ENCODE measurements at regions not wholly inside any gene's neighbourhood (a gene's known extent, or its start where the extent isn't known, plus 50 kb on each side); places are given as distances from the start of the nearest gene placed in this dataset.

DNA sequence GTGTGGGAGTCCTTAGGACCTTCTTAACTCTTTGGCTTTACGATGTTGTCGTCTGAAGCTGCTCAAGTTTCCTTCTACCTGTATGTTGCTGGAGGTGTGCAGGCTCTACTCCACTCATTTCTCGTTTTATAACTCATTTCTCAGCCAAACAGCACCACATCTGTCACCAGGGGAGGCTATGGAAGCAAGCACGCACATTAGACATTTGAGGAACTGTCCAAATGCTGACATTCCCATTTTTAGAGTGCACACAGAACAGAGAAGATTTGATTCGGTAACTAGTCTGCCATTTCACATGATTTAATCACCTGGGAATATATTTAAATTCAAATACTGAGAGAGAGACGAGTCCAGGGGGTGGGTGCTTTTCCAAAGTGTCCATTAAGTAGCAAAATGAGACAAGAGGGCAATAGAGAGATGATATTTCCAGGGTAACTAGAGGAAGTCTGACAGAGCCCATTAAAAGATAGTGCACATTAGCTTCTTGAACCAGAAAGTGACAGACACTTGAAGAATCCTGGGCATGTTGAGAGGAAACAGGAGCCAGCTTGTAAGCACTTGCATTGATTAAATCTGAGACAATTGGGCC, 793.3 kb downstream of the TDRD15 start:
- Mint-ChIP-seq H3K4me1 (no peaks in the 10 kb centered on the region), H3K36me3 (no peaks in the 10 kb centered on the region), H3K4me3 (no peak overlapping the region), H3K27ac (no peak overlapping the region), H3K9me3 (peaks cover 18% of the 10 kb centered on the region)
- ATAC-seq (no peak), DNase-seq (ENCODE audit: low spot score in 2 of 2) (no peak)

DNA sequence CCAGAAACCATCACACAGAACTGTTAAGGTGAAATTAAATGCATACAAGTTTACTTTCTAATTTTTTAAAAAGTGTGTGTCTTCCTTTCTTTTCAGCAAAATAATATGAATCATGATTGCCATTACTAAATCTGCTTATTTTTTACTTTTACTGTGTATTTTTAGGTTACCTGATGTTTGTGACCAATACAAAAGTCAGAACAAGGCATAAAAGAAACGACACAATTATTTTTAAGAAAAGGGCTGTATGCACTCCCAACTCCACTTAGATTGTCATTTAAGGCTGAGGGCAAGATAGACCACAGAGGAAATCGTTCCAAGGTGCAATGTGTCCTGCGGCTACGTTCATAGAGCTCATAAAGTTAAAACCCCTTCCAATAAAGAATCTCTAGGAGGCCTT, 797.0 kb downstream of the TDRD15 start:
- H3K4me3 Mint-ChIP-seq: no peak overlapping the region
- no peaks in the 10 kb centered on the region for H3K36me3 Mint-ChIP-seq
- peaks cover 15% of the 10 kb centered on the region for H3K9me3 Mint-ChIP-seq
- H3K4me1 Mint-ChIP-seq: no peaks in the 10 kb centered on the region
- no peak for DNase-seq (ENCODE audit: low spot score in 2 of 2)
- no peak overlapping the region for H3K27ac Mint-ChIP-seq
- no peak for ATAC-seq

DNA sequence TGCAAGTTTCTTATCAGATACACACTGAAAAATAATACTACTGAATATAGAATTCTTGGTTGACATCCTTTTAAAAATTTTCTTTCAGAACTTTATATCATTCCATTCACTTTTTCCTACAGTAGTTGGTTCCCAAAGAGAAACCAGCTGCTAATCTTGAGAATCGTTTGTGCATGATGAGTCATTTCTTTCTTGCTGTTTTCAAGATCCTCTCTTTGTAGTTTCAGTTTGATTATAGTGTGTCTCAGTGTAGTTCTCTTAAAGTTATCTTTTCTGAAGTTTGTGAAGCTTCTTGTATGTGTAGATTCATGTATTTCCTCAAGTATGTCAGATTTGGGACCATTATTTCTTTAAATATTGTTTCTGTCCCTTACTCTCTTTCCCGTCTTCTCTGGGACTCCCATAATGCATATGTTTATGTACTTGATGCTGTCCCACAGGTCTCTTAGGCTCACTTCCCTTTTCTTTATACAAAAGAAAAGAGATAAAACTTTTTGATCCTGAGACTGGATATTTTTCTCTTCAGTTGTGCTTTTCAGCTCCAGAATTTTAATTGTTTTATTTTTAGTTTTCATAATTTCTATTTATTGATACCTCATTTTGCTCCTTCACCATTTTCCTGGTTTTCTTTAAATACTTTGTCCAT, 801.0 kb downstream of the TDRD15 start:
- no peak for ATAC-seq
- no peaks in the 10 kb centered on the region for H3K36me3 Mint-ChIP-seq
- no peak for DNase-seq (ENCODE audit: low spot score in 2 of 2)
- no peak overlapping the region for H3K27ac Mint-ChIP-seq
- H3K4me1 Mint-ChIP-seq: no peaks in the 10 kb centered on the region
- peaks cover 17% of the 10 kb centered on the region for H3K9me3 Mint-ChIP-seq
- H3K4me3 Mint-ChIP-seq: no peak overlapping the region

GRCh38 chr2:21928292-21928691, 804.5 kb downstream of the TDRD15 start:
- Mint-ChIP-seq H3K4me1 (no peaks in the 10 kb centered on the region), H3K4me3 (no peak overlapping the region), H3K36me3 (no peaks in the 10 kb centered on the region), H3K9me3 (peaks cover 19% of the 10 kb centered on the region), H3K27ac (no peak overlapping the region)
- no peak for ATAC-seq
- no peak for DNase-seq (ENCODE audit: low spot score in 2 of 2)

DNA sequence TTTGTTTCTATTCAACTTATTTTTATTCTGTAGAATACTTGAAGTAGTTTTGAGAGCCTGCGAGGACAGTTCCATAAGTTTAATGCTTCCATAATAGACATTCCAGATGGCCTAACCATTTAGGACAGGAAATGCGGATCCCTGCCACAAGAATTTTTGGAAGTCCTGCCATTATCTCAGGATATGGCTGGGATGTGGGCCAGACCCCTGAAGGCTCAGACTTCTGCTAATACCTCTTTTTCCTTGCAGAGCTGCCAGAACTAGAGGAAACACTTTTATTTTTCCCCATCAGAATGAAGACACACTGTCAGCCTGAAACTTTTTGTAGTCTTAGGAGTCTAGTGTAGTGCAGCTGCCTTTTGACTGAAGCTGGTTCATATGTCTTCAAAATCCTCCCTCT, 806.5 kb downstream of the TDRD15 start:
- Mint-ChIP-seq H3K9me3 (peaks cover 21% of the 10 kb centered on the region), H3K27ac (no peak overlapping the region), H3K36me3 (no peaks in the 10 kb centered on the region), H3K4me3 (no peak overlapping the region), H3K4me1 (no peaks in the 10 kb centered on the region)
- DNase-seq (ENCODE audit: low spot score in 2 of 2) (no peak), ATAC-seq (no peak)

GRCh38 chr2:21939967-21940366, 816.2 kb downstream of the TDRD15 start:
- no peak for ATAC-seq
- Mint-ChIP-seq H3K4me1 (no peaks in the 10 kb centered on the region), H3K9me3 (peaks cover 16% of the 10 kb centered on the region), H3K27ac (no peak overlapping the region), H3K4me3 (no peak overlapping the region), H3K36me3 (no peaks in the 10 kb centered on the region)
- no peak for DNase-seq (ENCODE audit: low spot score in 2 of 2)

- Mint-ChIP-seq H3K36me3 (no peaks in the 10 kb centered on the region), H3K4me3 (no peak overlapping the region), H3K27ac (no peak overlapping the region), H3K9me3 (peaks cover 20% of the 10 kb centered on the region), H3K4me1 (no peaks in the 10 kb centered on the region)
- ATAC-seq (no peak), DNase-seq (ENCODE audit: low spot score in 2 of 2) (no peak)
Observed at GRCh38 chr2:21944536-21944935, 820.8 kb downstream of the TDRD15 start.

- H3K27ac Mint-ChIP-seq: no peak overlapping the region
- peaks cover 18% of the 10 kb centered on the region for H3K9me3 Mint-ChIP-seq
- DNase-seq (ENCODE audit: low spot score in 2 of 2): no peak
- H3K4me1 Mint-ChIP-seq: no peaks in the 10 kb centered on the region
- no peaks in the 10 kb centered on the region for H3K36me3 Mint-ChIP-seq
- no peak overlapping the region for H3K4me3 Mint-ChIP-seq
- no peak for ATAC-seq
Observed at GRCh38 chr2:21945658-21946057, 821.9 kb downstream of the TDRD15 start.

DNA sequence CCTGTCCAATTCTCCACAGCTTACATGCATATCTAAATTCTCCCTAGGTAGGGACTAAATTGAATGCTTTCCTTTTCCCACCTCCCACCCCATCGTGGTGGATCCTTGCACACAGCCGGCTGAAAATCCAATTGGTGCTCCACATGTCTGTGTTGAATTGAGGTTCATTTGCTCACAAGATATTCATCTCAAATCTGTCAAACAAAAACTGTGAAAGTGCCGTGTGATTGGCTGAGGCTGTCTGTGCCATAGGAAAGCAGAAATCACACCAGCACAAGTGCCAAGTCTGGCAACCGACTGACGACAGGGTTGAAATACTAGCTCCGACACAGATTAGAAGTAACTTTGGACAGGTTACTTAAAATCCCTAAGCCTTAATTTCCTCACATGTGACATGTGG, 823.3 kb downstream of the TDRD15 start:
- Mint-ChIP-seq H3K9me3 (peaks cover 14% of the 10 kb centered on the region), H3K4me3 (no peak overlapping the region), H3K27ac (no peak overlapping the region), H3K4me1 (no peaks in the 10 kb centered on the region), H3K36me3 (no peaks in the 10 kb centered on the region)
- DNase-seq (ENCODE audit: low spot score in 2 of 2) (no peak), ATAC-seq (no peak)

DNA sequence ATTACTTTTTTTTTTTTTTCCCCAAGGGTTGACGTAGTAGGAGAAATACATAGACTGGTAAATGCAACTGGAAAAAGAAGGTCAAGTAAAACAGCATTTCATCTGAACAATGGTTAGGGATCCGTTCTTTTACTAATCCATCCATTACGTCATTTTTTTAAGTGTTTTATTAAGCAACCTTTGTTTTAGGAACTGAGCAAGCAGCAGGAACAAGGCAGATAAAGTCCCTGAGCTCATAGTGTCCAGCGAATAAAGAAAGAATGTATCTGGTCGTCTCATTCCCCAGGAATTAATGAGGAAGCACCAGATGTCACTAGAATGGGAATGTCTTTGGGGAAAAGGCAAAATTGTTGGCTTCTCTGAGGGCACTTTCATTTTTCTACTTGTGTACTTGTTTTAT, 842.4 kb downstream of the TDRD15 start:
- no peak for ATAC-seq
- DNase-seq (ENCODE audit: low spot score in 2 of 2): no peak
- Mint-ChIP-seq H3K36me3 (no peaks in the 10 kb centered on the region), H3K4me3 (no peak overlapping the region), H3K4me1 (no peaks in the 10 kb centered on the region), H3K27ac (no peak overlapping the region), H3K9me3 (peaks cover 17% of the 10 kb centered on the region)

DNA sequence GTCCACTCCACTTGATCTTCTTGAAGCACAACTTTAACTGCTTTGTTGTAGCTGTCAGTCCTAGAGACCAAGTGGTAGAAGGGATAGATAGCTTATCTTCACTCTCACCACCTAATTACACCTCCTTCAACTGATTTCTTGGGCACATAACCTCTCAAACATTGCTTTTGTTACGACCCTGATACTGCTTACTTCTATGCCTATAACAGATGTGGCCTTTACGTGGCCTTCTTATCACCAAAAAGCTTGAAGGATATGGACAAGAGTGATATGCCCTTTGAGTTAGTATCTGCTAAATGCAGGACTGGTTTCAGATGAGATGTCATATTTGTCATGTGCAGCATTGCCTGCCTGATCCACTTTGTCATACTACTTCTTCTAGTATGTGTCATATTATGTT, 847.2 kb downstream of the TDRD15 start:
- no peaks in the 10 kb centered on the region for H3K4me1 Mint-ChIP-seq
- H3K27ac Mint-ChIP-seq: no peak overlapping the region

GRCh38 chr2:21972586-21972985, 848.8 kb downstream of the TDRD15 start:
- Mint-ChIP-seq H3K4me1 (no peaks in the 10 kb centered on the region), H3K27ac (no peak overlapping the region), H3K4me3 (no peak overlapping the region), H3K36me3 (no peaks in the 10 kb centered on the region), H3K9me3 (peaks cover 17% of the 10 kb centered on the region)
- ATAC-seq (no peak), DNase-seq (ENCODE audit: low spot score in 2 of 2) (no peak)

More for the DNA sequence above, 847.2 kb downstream of the TDRD15 start:
- peaks cover 21% of the 10 kb centered on the region for H3K9me3 Mint-ChIP-seq
- DNase-seq (ENCODE audit: low spot score in 2 of 2) (no peak), ATAC-seq (no peak)
- no peak overlapping the region for H3K4me3 Mint-ChIP-seq
- H3K36me3 Mint-ChIP-seq: no peaks in the 10 kb centered on the region

DNA sequence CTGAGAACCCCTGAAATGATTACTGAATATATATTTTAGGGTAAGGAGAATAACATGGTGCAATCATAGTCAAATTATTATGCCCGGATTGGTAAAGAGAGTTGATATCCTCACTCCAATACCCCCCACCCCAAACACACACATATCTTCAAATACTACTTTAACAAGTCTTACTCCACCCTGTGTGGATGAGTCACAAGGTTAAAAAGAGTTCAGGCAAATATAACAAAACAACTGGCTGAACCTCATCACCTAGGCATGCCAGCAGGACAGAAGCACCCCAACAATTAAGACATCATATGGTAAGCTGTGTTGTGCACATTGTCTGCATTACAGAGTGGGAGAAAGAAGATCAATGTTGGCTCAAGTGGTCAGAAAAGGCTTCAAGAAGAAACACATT, 857.4 kb downstream of the TDRD15 start:
- no peaks in the 10 kb centered on the region for H3K4me1 Mint-ChIP-seq
- H3K4me3 Mint-ChIP-seq: no peak overlapping the region
- peaks cover 18% of the 10 kb centered on the region for H3K9me3 Mint-ChIP-seq
- H3K36me3 Mint-ChIP-seq: no peaks in the 10 kb centered on the region
- no peak overlapping the region for H3K27ac Mint-ChIP-seq
- ATAC-seq (no peak), DNase-seq (ENCODE audit: low spot score in 2 of 2) (no peak)

DNA sequence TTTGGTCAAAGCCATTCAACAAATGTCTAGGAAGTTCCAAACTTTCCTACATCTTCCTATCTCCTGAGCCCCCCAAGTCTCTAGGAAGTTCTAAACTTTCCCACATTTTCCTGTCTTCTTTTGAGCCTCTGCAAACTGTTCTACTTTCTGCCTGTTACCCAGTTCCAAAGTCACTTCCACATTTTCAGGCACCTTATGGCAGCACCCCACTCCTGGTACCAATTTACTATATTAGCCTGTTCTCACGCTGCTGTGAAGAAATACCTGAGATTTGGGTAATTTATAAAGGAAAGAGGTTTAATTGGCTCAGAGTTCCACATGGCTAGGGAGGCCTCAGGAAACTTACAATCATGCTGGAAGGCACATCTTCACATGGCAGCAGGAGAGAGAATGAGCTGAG, 869.2 kb downstream of the TDRD15 start:
- no peak for ATAC-seq
- Mint-ChIP-seq H3K27ac (no peak overlapping the region), H3K9me3 (peaks cover 28% of the 10 kb centered on the region), H3K4me1 (no peaks in the 10 kb centered on the region), H3K36me3 (no peaks in the 10 kb centered on the region), H3K4me3 (no peak overlapping the region)
- no peak for DNase-seq (ENCODE audit: low spot score in 2 of 2)

DNA sequence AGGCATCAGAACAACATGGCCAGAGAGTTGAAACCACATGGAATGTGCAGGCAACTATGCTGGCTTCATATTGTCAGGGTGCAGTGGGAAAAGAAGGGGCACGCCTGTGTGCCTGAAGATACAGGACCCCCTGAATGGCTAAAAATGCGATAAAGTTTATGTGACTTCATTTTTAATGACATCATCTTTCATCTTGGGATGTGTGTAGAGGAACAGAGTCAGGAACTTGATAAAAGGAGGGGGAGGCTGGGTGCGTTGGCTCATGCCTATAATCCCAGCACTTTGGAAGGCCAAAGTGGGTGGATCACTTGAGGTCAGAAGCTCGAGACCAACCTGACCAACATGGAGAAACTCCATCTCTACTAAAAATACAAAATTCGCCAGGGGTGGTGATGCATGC, 872.6 kb downstream of the TDRD15 start:
- Mint-ChIP-seq H3K4me3 (no peak overlapping the region), H3K36me3 (no peaks in the 10 kb centered on the region), H3K4me1 (no peaks in the 10 kb centered on the region), H3K9me3 (peaks cover 23% of the 10 kb centered on the region), H3K27ac (no peak overlapping the region)
- DNase-seq (ENCODE audit: low spot score in 2 of 2) (no peak), ATAC-seq (no peak)

DNA sequence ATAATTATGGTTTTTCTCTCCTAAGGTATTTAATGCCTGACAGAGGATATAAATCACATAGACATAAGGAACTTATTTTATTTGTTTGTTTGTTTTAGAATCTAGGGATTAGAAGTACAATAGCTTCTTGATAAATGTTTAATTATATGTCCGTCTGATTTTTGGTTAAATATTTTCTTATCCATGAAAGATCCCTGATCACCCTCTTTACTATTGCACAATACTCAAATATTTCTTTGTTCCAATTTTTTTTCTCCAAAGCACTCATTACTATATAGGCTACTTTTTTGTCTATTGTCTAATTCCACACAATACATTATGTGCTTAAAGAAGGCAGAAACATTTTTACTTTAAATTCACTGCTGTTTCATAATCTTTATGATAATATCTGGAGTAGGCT, 875.8 kb downstream of the TDRD15 start:
- no peak for DNase-seq (ENCODE audit: low spot score in 2 of 2)
- H3K9me3 Mint-ChIP-seq: peaks cover 25% of the 10 kb centered on the region
- H3K36me3 Mint-ChIP-seq: no peaks in the 10 kb centered on the region
- H3K4me1 Mint-ChIP-seq: no peaks in the 10 kb centered on the region
- H3K27ac Mint-ChIP-seq: no peak overlapping the region
- ATAC-seq: no peak
- no peak overlapping the region for H3K4me3 Mint-ChIP-seq

GRCh38 chr2:22002066-22002465, 878.3 kb downstream of the TDRD15 start:
- ATAC-seq: no peak
- Mint-ChIP-seq H3K27ac (no peak overlapping the region), H3K4me1 (no peaks in the 10 kb centered on the region), H3K9me3 (peaks cover 22% of the 10 kb centered on the region), H3K4me3 (no peak overlapping the region), H3K36me3 (no peaks in the 10 kb centered on the region)
- no peak for DNase-seq (ENCODE audit: low spot score in 2 of 2)
